Astrocyte (in vitro differentiated cells and primary cell): ENCODE measurements at regions not wholly inside any gene's neighbourhood (a gene's known extent, or its start where the extent isn't known, plus 50 kb on each side); places are given as distances from the start of the nearest gene placed in this dataset.

Experiments used
- DNase-seq: peaks from one replicate; pipeline ENCODE4 v3.0.0-alpha.2; 2010; ENCODE audit warnings: low read depth
- FAIRE-seq: peaks from 2 replicates; lab custom pipeline; 2011; peaks lifted over from hg19 to GRCh38; lab: Jason Lieb, UNC
- H2AFZ ChIP-seq: 2 replicates; pipeline ENCODE4 v1.6.0; 2012; ENCODE audit warnings: low read depth, low read length, inconsistent platforms
- H3K27ac ChIP-seq: 2 replicates; pipeline ENCODE4 v1.5.1; 2011; ENCODE audit warnings: low read depth, low read length, inconsistent platforms
- H3K27me3 ChIP-seq: 2 replicates; pipeline ENCODE4 v1.6.0; 2011; ENCODE audit warnings: low read length, inconsistent platforms; ENCODE audit not compliant: insufficient read depth
- H3K36me3 ChIP-seq: 2 replicates; pipeline ENCODE4 v1.5.1; 2011; ENCODE audit warnings: low read length, inconsistent platforms; ENCODE audit not compliant: insufficient read depth
- H3K4me1 ChIP-seq: 2 replicates; pipeline ENCODE4 v1.5.1; 2011; ENCODE audit warnings: low read length, inconsistent platforms; ENCODE audit not compliant: insufficient read depth
- H3K4me2 ChIP-seq: 2 replicates; pipeline ENCODE4 v1.6.0; 2012; ENCODE audit warnings: low read length, inconsistent platforms
- H3K4me3 ChIP-seq: 2 replicates; pipeline ENCODE4 v1.5.1; 2011; ENCODE audit warnings: low read depth, mild to moderate bottlenecking, low read length, inconsistent platforms; ENCODE audit not compliant: insufficient read depth
- H3K79me2 ChIP-seq: 2 replicates; pipeline ENCODE4 v1.6.0; 2012; ENCODE audit warnings: mild to moderate bottlenecking, low read length, inconsistent platforms; ENCODE audit not compliant: insufficient read depth
- H3K9ac ChIP-seq: 2 replicates; pipeline ENCODE4 v1.6.0; 2012; ENCODE audit warnings: mild to moderate bottlenecking, low read length, inconsistent platforms
- H3K9me3 ChIP-seq: 2 replicates; pipeline ENCODE4 v1.5.1; 2012; ENCODE audit warnings: low read depth, mild to moderate bottlenecking, low read length, inconsistent platforms; ENCODE audit not compliant: insufficient read depth
- H4K20me1 ChIP-seq: 2 replicates; pipeline ENCODE4 v1.6.0; 2012; ENCODE audit warnings: low read length, inconsistent platforms; ENCODE audit not compliant: insufficient read depth
- H3K27ac Mint-ChIP-seq: one replicate; pipeline ENCODE4 v1.8.0; 2021; ENCODE audit warnings: mild to moderate bottlenecking, mixed read lengths; ENCODE audit not compliant: unreplicated experiment
- H3K27me3 Mint-ChIP-seq: one replicate; pipeline ENCODE4 v1.8.0; 2021; ENCODE audit warnings: low read depth, mixed read lengths; ENCODE audit not compliant: unreplicated experiment
- H3K36me3 Mint-ChIP-seq: one replicate; pipeline ENCODE4 v1.8.0; 2021; ENCODE audit warnings: low read depth, mixed read lengths; ENCODE audit not compliant: unreplicated experiment
- H3K4me1 Mint-ChIP-seq: one replicate; pipeline ENCODE4 v1.8.0; 2021; ENCODE audit warnings: low read depth, mixed read lengths; ENCODE audit not compliant: unreplicated experiment
- H3K4me3 Mint-ChIP-seq: one replicate; pipeline ENCODE4 v1.8.0; 2021; ENCODE audit warnings: mild to moderate bottlenecking, moderate library complexity, mixed read lengths; ENCODE audit not compliant: unreplicated experiment
- H3K9me3 Mint-ChIP-seq: one replicate; pipeline ENCODE4 v1.8.0; 2021; ENCODE audit warnings: mild to moderate bottlenecking, mixed read lengths; ENCODE audit not compliant: unreplicated experiment
- EZH2 ChIP-seq: IDR thresholded peaks from 2 replicates; pipeline ENCODE4 v1.6.1; 2012; ENCODE audit warnings: mild to moderate bottlenecking, low read length, inconsistent platforms; ENCODE audit not compliant: insufficient read depth
- TF ChIP-seq, protein P1 (sequence below): IDR thresholded peaks from 2 replicates; pipeline ENCODE4 v1.5.1; 2011; ENCODE audit warnings: low read depth, mild to moderate bottlenecking, inconsistent platforms, low read length, moderate library complexity; ENCODE audit not compliant: insufficient read depth

DNA sequence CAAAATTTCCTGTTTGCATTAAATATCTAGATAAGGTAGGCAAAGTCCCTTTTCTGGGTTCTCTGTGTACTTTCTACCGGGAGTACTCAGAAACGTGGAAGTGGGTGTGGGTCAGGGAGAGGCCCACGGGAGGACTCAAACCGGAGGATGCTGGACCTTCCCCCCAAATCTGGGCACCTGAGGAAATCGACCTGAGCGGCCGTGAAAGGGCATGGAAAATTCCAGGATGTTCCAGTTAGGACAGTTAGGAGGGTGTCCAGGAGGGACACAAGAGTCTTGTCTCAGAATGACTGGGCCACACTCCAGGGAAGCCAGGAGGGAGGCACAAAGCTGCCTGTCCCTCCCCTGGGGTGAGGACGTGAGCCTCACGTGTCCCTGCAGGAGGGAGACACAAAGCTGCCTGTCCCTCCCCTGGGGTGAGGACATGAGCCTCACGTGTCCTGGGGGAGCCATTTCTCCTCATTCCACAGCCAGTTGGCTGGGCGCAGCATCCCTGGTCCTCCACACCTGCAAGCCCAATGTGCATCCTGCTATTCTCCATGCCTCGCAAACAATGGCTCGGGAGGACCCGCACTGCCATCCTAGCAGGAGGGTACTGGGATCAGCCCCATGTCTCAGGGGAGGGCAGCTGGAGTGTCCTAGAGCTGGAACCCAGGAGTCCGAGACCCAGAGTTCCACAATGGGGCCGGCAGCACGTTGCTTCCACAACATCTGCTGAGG is 190.5 kb upstream of the PPP2R2D start:
- Mint-ChIP-seq H3K27me3 (peaks cover 22% of the 10 kb centered on the region), H3K27ac (no peak overlapping the region), H3K9me3 (peaks cover 14% of the 10 kb centered on the region), H3K4me3 (no peak overlapping the region), H3K4me1 (no peaks in the 10 kb centered on the region), H3K36me3 (no peaks in the 10 kb centered on the region)
- H3K4me1 ChIP-seq, result no peaks in the 10 kb centered on the region
- H3K27me3 ChIP-seq, result no peaks in the 10 kb centered on the region
- H3K4me2 ChIP-seq, result no peak overlapping the region
- FAIRE-seq (no peak), DNase-seq (no peak)
- H3K4me3 ChIP-seq, result no peak overlapping the region
- no peak overlapping the region for H3K27ac ChIP-seq
- H3K36me3 ChIP-seq, result no peaks in the 10 kb centered on the region
- no peaks in the 10 kb centered on the region for H4K20me1 ChIP-seq
- no peaks in the 10 kb centered on the region for H3K79me2 ChIP-seq
- H3K9ac ChIP-seq, result no peak overlapping the region
- H3K9me3 ChIP-seq, result peaks cover 9% of the 10 kb centered on the region
- TF ChIP-seq, protein P1, sequence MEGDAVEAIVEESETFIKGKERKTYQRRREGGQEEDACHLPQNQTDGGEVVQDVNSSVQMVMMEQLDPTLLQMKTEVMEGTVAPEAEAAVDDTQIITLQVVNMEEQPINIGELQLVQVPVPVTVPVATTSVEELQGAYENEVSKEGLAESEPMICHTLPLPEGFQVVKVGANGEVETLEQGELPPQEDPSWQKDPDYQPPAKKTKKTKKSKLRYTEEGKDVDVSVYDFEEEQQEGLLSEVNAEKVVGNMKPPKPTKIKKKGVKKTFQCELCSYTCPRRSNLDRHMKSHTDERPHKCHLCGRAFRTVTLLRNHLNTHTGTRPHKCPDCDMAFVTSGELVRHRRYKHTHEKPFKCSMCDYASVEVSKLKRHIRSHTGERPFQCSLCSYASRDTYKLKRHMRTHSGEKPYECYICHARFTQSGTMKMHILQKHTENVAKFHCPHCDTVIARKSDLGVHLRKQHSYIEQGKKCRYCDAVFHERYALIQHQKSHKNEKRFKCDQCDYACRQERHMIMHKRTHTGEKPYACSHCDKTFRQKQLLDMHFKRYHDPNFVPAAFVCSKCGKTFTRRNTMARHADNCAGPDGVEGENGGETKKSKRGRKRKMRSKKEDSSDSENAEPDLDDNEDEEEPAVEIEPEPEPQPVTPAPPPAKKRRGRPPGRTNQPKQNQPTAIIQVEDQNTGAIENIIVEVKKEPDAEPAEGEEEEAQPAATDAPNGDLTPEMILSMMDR, result no peak
- no peak for TF ChIP-seq EZH2
- H2AFZ ChIP-seq, result no peak overlapping the region

DNA sequence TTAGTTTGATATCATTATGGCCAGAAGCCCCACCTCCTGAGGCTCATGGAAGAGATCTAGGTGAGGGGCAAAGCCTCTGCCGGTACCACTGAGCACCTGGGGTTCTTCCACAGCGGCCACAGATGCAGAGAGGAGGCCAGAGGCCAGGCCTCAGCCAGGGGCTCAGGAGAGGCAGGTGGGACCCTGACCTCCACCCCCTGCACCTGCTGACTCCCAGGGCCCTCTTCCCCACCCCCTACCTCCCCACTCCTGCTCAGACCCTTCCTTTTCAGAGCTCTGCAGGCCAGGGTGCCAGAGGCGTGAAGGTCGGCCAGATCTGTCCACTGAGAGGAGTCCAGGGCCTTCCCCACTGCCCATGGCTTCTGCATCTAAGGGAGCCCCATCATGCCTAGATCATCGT is 178.7 kb upstream of the PPP2R2D start:
- no peak for FAIRE-seq
- H3K9me3 Mint-ChIP-seq, result peaks cover 8% of the 10 kb centered on the region
- DNase-seq, result no peak
- Histone ChIP-seq H3K9ac (no peak overlapping the region), H3K27me3 (no peaks in the 10 kb centered on the region), H3K4me2 (no peak overlapping the region), H3K9me3 (peaks cover 5% of the 10 kb centered on the region), H3K79me2 (no peaks in the 10 kb centered on the region), H2AFZ (no peak overlapping the region), H4K20me1 (no peaks in the 10 kb centered on the region), H3K36me3 (no peaks in the 10 kb centered on the region), H3K4me1 (no peaks in the 10 kb centered on the region), H3K27ac (no peak overlapping the region), H3K4me3 (no peak overlapping the region)
- peaks cover 26% of the 10 kb centered on the region for H3K27me3 Mint-ChIP-seq
- no peak overlapping the region for H3K27ac Mint-ChIP-seq
- H3K36me3 Mint-ChIP-seq, result no peaks in the 10 kb centered on the region
- no peaks in the 10 kb centered on the region for H3K4me1 Mint-ChIP-seq
- H3K4me3 Mint-ChIP-seq, result no peak overlapping the region
- TF ChIP-seq EZH2, result no peak
- TF ChIP-seq, protein P1, result no peak
